SK-N-SH (cell line): ENCODE measurements at regions not wholly inside any gene's neighbourhood (a gene's known extent, or its start where the extent isn't known, plus 50 kb on each side); places are given as distances from the start of the nearest gene placed in this dataset.

Experiments
- EZH2phosphoT487 ChIP-seq: fragments of 200-600 bp; sonication (generic); IDR thresholded peaks from 2 replicates; pipeline ENCODE4 v1.6.1; 2017; ENCODE audit warnings: low read depth, mixed run types, mild to moderate bottlenecking, antibody characterized with exemption, moderate library complexity, borderline replicate concordance
- GABPA ChIP-seq: IDR thresholded peaks from 2 replicates; pipeline ENCODE4 v1.4.0; 2012; ENCODE audit warnings: low read depth, mild to moderate bottlenecking
- POLR2AphosphoS5 ChIP-seq: IDR thresholded peaks from 2 replicates; pipeline ENCODE4 v1.6.1; 2012; ENCODE audit warnings: low read depth, low read length
- RCOR1 ChIP-seq: fragments of 150-350 bp; IDR thresholded peaks from 2 replicates; pipeline ENCODE4 v1.6.1; 2017; ENCODE audit warnings: antibody characterized with exemption, low read length
- TF ChIP-seq, protein P1 (sequence below): fragments of 200-600 bp; sonication (generic); IDR thresholded peaks from 2 replicates; pipeline ENCODE4 v1.6.1; 2017; ENCODE audit warnings: antibody characterized with exemption, mild to moderate bottlenecking, moderate library complexity
- TF ChIP-seq, protein P2 (sequence below): IDR thresholded peaks from 2 replicates; pipeline ENCODE4 v1.4.0; 2012; ENCODE audit warnings: low read depth

DNA sequence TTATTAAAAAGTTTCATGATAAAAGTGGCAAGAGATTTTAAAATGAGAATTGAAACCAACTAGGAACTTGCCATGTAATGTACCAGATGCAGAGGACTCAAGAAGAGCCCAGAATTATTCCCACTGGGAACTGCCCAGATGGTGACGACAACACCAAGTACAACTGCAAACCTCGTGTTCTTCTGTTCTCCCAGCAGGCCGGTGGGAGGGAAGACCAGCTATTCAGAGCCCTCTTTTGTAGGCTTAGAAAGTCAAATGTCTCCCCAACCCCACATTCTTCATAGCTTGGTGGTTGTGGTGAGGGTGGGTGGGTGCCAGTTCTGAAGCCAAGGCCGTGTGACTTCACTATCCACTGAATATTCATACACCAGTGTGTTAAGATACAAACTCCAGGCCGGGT is 54.3 kb upstream of the ITGB1 start:
- TF ChIP-seq GABPA: no peak
- no peak for TF ChIP-seq RCOR1
- TF ChIP-seq EZH2phosphoT487: no peak
- TF ChIP-seq, protein P1, sequence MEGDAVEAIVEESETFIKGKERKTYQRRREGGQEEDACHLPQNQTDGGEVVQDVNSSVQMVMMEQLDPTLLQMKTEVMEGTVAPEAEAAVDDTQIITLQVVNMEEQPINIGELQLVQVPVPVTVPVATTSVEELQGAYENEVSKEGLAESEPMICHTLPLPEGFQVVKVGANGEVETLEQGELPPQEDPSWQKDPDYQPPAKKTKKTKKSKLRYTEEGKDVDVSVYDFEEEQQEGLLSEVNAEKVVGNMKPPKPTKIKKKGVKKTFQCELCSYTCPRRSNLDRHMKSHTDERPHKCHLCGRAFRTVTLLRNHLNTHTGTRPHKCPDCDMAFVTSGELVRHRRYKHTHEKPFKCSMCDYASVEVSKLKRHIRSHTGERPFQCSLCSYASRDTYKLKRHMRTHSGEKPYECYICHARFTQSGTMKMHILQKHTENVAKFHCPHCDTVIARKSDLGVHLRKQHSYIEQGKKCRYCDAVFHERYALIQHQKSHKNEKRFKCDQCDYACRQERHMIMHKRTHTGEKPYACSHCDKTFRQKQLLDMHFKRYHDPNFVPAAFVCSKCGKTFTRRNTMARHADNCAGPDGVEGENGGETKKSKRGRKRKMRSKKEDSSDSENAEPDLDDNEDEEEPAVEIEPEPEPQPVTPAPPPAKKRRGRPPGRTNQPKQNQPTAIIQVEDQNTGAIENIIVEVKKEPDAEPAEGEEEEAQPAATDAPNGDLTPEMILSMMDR: no peak
- TF ChIP-seq, protein P2, sequence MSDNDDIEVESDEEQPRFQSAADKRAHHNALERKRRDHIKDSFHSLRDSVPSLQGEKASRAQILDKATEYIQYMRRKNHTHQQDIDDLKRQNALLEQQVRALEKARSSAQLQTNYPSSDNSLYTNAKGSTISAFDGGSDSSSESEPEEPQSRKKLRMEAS: no peak
- TF ChIP-seq POLR2AphosphoS5: no peak
